Dermis blood vessel endothelial cell (primary cell): ENCODE measurements at regions not wholly inside any gene's neighbourhood (a gene's known extent, or its start where the extent isn't known, plus 50 kb on each side); places are given as distances from the start of the nearest gene placed in this dataset.

Experiments used
- DNase-seq: peaks from one replicate; pipeline ENCODE4 v3.0.0; 2010

DNA sequence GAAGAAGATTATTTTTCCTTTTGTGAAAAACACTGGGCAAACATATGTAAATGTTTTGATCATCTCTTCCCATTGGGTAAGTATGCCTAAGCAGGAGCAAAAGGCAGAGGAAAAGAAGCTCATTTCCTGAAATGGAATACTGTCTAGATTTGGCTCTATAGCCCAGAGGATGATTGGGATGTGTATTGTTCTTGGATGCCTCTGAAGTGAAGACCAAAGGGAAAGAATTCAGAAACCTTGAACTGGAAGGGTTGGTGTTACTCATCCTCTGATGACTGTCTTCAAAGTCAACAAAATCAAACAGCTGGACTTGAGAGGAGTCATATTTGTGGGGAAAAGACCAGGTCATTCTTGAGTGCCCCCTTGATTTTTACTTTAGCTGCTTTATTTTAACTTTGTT lies 112.6 kb upstream of the NT5C1B start:
- peak; percentile 9 for DNase-seq

DNA sequence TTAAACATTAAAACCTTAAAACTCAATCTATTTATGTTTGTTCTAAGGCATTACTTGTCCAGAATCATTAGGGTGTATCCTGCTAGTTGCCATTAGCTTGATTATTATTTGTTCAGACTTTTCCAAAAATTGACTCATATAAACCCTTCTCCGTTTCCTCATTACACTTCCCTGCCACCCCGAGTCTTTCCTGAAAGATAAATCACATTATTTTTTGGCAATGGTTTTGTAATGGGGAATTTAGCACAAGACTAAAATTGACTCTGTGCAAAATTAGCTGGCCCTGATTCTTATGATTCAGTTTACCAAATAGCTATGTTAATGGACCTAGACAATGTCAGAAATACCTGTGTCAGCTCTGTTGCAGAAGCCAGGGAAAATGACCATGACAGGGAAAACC lies 112.2 kb upstream of the NT5C1B start:
- DNase-seq = no peak

DNA sequence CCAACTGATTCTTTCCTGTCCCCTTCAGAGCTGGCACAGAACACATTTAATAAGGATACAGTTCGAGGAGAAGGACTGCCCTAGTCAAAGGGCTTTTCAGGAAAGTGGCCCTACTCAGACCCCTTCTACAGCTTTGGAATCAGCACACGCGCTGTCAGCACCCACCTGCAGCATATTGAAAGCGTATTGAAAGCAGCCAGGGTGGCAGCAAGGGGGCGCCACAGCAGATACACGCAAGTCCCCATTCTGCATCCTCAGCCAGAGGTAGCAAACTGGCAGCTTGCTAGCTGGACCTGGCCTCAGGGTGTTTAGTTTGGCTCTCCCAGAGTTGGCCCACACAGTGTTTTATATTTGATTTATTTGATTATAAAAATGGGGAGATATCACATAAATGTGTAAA lies 101.0 kb upstream of the NT5C1B start:
- peak; percentile 4 for DNase-seq

DNA sequence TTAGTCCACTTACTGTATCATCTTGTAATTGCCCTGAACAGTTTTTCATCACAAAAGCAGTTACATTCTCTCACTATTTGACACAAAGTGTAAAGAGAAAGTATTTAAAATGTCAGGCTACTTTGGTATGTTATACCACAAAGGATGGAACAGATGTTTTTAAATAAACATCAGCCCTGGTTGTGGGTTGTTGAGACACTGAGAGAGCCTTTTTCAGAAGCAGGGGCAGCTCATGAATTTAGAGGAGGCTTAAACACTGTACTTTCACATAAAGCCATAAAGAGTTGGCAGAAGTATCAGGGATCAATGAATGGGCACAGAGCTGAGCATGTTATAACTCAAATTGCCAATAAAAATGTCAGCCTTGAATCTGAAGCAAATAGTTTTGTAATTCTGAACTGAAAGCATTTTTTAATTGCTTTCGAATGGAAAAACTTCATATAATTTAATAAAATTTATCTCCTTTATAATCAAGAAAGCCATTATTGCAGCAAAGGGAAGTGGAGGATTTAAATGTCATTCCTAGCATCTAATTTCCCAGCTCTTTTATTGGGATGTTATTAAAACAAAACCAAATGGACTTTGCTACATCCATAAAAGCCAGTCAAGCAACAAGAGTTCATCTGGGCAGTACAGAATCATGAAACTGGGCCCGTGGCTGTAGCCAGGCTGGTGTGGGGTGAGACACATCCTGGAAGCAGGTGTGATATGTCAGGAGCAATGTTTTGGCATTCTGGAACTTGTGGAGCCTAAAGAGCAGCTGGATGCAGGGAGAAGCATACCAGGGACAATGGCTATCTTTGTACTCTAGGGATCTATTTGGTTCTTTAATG lies 95.1 kb upstream of the NT5C1B start:
- DNase-seq = no peak

DNA sequence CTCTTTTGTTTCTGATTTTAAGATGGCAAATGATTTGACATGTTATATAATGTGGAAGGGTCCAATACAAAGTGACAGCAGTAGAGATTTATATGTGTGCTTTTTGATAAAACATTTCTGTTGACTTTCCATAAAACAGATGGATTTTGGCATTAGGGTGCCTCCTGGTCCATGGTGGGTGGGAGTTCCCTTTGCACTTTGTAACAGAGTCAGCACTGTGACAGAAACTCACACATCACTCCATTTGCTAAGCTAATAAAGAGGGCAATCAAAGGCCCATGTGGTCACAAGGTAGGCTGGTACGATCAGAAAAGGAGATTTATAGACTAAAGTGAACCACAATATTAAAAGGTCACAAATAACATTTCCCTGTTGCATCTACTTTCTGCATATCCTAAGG lies 93.3 kb upstream of the NT5C1B start:
- no peak for DNase-seq

DNA sequence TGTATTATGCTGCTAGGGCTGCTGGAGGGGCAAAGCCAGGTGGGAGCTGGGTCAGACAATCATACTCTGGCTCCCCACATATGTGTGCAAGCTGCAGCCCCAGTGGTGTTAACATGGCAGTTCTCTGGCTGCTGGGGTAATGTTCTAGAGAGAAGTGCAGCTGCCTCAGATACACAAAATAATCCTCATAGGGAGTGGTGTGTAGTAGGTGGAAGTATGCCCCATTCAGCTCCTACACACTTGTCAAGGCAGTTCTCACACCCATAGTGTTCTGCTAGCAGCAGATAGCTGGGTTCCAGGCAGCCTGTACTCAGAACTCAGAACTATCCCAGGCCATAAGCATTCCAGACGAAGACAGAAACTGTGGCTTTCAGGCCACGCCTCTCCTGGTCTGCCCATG lies 87.9 kb upstream of the NT5C1B start:
- no peak for DNase-seq

DNA sequence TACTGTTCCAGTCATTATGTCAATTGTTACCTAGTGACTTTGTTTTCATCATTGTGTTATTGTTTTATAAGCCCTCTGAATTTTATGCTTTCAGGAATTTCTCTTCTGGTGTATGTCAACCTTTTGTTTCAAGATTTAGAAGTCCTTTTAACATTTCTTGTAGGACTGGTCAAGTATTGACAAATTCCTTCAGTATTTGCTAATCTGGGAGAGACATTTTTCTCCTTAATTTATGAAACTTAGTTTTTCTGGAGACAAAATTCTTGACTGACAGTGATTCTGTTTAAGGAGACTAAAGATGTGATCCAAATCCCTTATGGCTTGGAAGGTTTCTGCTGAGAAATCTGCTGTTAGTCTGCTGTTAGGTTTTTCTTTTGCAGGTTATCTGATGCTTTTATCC lies 84.9 kb upstream of the NT5C1B start:
- no peak for DNase-seq

DNA sequence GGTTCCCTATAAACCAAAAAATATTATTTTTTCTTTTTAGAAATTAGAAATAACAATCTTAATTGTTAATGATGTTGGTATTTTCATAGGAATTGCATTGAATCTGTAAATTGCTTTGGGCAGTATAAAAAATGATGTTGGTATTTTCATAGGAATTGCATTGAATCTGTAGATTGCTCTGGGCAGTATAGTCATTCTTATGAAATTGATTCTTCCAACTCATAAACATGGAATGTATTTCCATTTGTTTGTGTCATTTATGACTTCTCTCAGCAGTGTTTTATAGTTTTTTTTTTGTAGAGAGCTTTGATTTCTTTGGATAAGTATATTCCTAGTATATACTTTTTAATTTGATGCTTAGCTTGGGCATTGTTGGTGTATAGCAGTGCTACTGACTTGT lies 82.0 kb upstream of the NT5C1B start:
- DNase-seq = no peak

DNA sequence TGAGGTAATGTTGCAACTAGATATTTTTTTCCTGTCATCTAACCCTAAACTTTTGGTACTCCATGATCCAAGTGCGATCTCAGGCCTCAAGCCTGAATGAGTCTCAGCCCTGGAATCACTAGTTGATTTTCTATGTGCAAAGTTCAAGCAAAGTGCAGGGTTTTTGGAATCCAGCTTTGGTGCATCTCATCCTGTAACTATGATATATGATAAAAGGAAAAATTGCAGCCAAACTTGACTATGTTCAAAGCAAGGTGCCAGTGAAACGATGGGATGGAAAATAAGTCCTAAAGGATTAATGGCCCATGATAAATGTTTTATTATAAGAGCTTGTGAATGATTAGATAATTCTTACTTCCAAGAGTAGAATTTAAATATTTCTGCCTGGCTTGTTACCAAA lies 78.9 kb upstream of the NT5C1B start:
- DNase-seq = no peak

DNA sequence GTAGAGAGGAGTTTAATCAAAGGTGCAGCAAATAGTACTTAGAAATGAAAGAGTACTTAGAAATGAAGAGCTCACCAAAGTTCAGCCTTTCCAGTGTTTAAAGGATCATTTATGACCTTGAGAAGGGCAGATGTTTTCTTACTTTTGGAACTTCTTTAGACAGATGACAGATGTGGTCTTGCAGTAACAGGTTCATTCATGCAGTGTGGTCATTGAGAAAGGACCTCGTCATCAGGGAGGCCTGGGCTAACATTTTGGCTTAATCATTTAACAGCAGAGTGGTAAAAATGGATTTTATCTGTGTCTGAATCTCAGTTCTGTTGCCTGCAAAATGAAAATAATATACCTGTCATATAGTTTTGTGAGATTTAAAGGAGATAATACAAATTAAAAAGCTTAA lies 75.1 kb upstream of the NT5C1B start:
- no peak for DNase-seq

DNA sequence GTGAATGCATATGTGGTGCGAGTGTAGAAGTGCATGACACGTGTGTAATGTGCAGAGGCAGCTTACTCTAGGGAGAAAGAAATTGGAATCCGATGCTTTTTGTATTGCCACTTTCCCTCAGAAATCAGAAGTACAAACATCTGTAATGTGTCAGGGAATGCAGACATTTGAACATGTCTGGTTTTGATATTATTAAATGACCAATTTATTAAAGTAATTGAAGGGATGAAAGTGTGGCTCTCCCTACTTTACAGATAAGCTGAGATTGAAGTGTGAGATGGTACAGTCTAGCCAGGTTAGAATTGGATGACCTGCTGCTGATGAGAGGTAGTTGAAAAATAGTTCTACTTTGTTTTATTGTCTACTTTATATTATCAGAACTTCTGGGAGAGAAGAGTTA lies 74.5 kb upstream of the NT5C1B start:
- DNase-seq = no peak

DNA sequence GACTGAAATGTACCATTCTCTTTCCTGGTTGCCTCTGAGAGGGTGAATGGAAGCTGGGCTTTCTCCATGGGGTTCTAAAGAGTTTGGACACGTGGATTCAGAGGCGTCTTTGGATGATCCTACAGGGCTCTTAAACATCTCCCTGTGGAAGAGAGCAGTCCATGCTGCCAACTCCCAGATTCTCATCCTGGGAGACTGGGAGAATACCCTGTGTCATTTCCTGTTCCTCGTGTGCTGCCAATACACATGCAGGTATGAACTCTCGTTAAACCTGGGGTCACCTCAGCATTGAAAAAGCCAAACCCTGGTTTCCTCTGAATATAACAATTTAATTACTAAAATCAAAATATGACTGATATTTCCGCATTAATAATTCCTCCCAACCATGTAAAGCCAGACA lies 73.3 kb upstream of the NT5C1B start:
- no peak for DNase-seq

DNA sequence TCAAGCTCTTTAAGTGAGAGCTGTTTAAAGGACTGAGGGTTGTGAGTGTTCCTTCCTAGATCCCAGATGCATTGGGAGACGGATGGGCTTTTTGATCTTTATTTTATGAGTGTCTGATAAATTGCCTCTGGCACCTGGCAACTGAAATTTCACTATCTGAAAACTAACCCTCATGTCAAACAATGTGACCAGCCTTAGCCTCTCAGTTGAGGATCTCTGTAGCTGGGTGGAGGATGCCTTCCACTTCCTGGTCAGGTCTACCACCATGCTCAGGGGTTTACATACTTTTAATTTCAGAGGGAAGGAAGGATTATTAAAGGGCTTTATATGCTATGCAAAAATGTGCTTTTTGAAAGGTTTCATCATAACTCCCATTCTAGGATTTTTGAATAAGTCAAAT lies 70.5 kb upstream of the NT5C1B start:
- no peak for DNase-seq

DNA sequence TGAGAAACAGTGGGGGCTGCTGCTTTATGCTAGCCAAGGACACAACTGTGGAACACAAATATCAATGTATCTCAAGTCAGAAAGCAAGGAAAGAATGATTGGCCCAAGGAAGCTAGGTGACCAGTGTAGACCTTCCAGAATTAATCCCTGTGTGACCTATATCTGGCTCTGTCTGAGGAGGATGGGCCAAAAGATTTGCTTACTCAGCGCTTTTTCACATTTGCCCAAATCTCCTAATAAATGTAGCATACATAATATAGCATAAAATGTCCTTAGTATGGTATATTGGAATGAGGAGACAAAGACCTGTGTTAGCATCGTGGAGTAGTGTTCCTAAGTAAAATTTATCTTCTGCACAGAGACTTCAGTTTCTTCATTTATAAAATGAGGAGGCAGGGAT lies 66.7 kb upstream of the NT5C1B start:
- no peak for DNase-seq

DNA sequence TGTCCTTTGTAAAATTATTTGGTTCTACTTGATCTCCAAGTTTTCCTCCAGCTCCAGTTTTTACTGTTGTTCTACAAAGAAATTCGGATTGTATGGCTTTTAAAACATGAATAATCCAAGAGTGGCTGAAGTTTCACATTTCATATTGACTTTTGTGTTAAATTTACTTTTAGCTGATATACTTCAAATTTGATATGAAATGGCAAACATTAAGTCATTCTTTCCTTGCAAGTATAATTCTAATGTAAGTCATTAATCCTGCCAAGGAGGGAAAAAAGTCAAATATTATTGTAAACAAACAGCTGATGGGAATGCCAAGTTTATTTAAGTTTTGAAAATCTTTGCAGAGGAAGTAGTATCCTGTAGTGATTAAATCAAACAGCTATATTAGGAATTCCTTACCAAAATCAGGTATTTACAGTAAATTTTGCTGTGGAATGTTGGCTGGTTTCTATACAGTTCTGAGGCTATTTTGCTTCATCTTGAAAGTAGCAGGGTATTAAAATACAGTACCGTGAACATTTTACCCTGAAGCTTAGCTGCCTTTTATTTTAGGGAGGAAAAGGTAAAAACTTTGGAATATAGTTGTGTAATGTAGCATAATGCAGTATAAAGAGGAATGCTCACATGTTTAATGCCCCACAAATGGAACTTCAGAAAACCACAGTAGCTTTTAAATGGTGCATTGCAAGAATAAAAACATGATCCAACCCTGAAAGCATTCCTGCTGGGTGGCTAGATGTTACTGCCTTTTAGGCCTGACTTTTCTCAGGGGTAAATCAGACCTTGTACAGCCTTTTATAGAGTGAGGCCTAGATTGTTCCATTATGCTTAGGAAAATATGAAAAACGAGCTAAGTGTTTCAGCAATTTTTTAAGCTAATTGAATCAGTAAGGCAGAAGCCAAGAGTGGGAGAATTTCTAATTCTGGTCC lies 62.7 kb upstream of the NT5C1B start:
- no peak for DNase-seq

DNA sequence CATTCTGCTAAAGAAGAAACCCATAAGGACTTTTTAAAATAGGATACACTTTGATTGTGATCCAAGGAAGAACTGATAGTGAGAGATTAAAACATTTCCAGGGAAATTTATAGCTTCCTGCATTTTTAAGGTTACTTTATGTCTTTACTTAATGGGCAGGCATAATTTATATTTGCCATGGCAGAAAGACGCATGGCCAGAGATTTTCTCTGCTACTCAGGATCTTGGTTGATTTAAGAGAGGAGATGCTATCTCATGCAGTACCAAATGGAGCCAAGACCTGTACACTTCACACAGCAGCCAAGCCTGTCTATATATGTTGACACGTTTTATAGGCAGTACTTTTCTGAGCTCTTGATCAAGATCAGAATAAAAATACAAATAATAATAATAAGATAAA lies 60.9 kb upstream of the NT5C1B start:
- no peak for DNase-seq

DNA sequence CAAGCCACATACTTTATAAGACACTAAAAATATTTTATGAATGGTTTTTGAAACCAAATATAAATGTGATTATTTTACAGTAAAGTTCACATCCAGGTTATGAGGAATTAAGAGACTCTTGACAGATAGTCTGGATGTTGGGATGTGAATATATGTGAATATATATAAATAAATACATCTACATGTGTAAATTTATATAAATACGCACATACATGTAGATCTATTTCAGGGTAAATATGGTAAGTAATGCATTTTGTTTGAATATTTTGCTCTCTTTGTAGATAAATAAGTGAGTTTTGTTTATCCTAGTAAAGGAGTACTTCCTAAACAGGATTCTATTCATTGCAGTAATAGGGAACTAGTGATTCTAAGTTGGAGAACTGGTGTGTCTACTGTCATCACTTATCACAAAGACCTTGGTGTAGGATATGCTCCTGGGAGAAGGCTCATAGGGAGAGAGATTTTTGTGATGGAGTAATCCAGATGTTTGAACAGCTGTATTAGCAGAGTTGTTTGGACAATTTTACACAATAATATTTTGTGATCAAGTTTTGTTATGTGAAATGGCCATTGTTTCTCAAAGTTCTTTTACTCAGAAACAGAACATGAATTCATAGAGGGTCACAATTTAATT lies 60.2 kb upstream of the NT5C1B start:
- no peak for DNase-seq

DNA sequence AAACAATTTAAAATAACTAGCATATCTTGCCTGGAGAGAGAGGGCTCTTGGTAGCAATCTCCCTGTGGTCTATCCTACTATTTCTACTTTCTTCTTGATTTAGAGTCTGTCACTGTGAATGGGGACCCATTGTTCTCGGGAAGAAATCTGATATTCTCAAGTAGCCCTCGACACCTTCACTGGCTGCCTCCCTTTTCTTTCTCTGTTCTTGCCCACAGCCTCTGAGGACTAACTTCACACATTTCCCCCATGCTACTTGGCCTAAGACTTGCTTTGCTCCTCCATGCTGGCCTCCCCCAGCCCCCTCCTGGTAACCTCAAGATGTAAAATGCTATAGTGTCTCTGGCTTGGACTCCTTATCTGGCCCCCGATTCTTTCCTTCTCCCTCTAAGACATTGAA lies 58.8 kb upstream of the NT5C1B start:
- no peak for DNase-seq

DNA sequence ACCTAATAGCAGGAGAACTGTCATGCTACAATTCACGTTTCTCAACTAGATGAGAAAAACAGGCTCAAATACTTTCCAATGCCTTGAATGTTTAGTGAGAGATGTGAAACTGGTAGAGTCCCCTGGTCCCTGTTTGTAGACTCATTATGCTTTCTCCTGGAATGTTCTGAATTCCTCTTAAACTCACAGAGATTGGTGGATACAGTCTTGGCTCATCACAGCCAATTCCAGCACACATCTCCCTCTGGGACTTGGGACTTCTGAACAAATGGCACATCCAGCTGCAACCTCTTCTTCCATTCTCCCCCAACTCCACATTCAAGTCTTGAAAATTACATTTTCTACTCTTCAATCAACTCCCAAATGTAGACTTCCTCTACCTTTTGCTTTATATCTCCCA lies 58.4 kb upstream of the NT5C1B start:
- DNase-seq = no peak

DNA sequence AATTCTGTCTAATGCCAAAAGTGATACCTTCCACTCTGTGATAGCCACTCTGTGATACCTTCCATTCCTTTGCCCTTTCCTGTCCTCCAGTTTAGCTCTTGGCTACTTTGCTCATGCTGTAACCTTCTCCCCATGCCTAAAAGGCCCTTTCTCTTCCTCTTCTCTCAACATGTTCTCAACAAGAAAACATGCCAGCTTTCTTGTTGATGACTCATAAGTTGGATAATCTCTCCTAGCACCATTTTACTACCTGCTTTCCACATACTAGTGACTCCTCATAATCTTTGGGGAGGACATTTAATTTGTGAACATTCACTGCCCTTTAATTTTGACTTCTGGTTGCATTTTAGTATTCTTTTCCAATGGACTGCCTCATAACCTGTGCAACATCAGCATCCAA lies 55.9 kb upstream of the NT5C1B start:
- DNase-seq = no peak

DNA sequence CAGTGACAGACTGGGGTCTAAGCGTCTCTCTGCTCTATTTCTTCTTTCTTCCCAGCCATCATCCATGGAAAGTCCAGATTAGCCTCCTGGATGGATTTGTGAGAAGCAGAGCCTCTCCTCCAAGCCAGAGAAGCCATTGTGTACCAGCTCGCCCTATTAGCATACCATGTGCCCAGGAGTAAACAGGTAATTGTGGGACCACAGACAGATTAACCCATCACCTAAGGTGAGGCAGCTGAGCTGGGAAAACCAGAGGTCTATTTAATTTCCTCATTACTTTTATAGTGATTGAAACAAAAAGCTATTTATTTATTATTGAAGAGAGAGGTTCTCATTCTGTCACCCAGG lies 54.7 kb upstream of the NT5C1B start:
- no peak for DNase-seq

DNA sequence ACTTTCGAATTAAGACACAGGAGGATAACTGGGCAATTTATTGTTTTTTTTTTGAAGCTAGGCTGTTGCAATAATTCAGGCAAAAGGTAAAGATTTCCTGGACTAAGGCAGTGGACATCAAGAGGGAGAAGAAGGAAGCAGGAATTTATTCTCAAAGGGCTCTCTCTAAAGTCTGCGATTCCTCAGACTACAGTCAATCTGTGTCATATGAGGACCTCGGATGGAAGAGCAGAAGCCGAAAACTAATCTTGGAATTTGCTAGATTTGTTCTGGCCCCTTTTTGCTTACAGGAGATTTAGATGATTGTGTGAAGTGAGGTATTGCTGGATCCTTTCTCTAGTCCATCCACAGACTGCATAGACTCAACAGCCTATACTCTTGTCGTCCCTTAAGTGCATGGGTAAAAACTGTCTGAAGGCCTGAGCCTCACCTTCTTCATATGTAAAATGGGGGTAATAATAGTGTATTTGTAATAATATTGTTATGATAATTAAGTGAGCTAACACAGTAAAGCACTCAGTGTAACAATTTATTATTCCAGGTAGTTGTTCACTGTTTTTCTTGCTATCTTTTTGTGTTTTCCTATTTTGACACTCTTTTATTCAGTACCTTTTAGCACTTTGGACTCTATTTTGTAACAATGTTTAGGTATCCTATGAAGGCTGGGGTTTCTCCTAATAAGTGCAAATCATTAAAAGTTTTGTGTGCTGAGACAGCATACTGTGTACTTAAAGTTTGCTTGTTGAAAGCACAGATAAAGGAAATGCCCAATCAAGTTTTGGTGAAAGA lies 54.2 kb upstream of the NT5C1B start:
- no peak for DNase-seq

DNA sequence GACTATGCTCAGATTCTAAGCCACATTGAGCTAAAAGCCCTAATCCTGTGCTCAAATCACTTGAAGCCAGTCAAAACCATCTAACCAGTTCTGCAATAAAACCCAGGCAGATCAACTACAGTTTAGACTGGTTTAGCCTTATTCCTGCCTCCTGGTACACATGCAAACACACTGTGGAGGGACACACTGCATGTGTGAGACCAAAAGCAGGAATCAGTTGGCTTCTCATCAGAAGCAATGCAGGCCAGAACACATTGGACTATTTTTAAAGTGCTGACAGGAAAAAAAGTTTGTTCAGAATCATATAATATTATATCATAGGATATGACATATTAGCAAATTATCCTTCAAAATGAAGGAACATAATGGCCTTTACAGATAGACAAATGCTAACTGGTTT lies 52.5 kb upstream of the NT5C1B start:
- DNase-seq = no peak
